H9 (cell line): ENCODE measurements at regions not wholly inside any gene's neighbourhood (a gene's known extent, or its start where the extent isn't known, plus 50 kb on each side); places are given as distances from the start of the nearest gene placed in this dataset.

ENCODE experiments used
- DNase-seq: peaks from one replicate; pipeline ENCODE4 v3.0.0-alpha.2; 2017
- H2AFZ ChIP-seq: one replicate; pipeline ENCODE4 v1.6.1; 2013; ENCODE audit warnings: mild to moderate bottlenecking, low read length, control low read depth, moderate library complexity
- H2AK5ac ChIP-seq: 2 replicates; pipeline ENCODE4 v1.6.1; 2013; ENCODE audit warnings: low read length, control low read depth, mixed read lengths; ENCODE audit not compliant: insufficient read length
- H2BK120ac ChIP-seq: one replicate; pipeline ENCODE4 v1.6.1; 2013; ENCODE audit warnings: low read depth, mild to moderate bottlenecking, low read length, control low read depth, inconsistent platforms; ENCODE audit not compliant: poor library complexity, severe bottlenecking
- H2BK12ac ChIP-seq: 2 replicates; pipeline ENCODE4 v1.6.1; 2013; ENCODE audit warnings: low read length, control low read depth, mixed read lengths, low read depth; ENCODE audit not compliant: insufficient read length
- H2BK15ac ChIP-seq: 2 replicates; pipeline ENCODE4 v1.6.1; 2013; ENCODE audit warnings: low read depth, low read length, control low read depth
- H2BK20ac ChIP-seq: one replicate; pipeline ENCODE4 v1.6.1; 2013; ENCODE audit warnings: low read depth, mild to moderate bottlenecking, low read length, control low read depth, inconsistent platforms; ENCODE audit not compliant: poor library complexity, severe bottlenecking
- H2BK5ac ChIP-seq: 2 replicates; pipeline ENCODE4 v1.6.1; 2013; ENCODE audit warnings: low read length, control low read depth, mixed read lengths; ENCODE audit not compliant: insufficient read length
- H3K14ac ChIP-seq: 2 replicates; pipeline ENCODE4 v1.6.1; 2013; ENCODE audit warnings: low read length, control low read depth; ENCODE audit not compliant: insufficient read depth
- H3K18ac ChIP-seq: 2 replicates; pipeline ENCODE4 v1.6.1; 2013; ENCODE audit warnings: low read depth, mild to moderate bottlenecking, mixed read lengths, low read length, control low read depth; ENCODE audit not compliant: insufficient read length
- H3K23ac ChIP-seq: 2 replicates; pipeline ENCODE4 v1.6.1; 2013; ENCODE audit warnings: low read length, control low read depth, mixed read lengths, low read depth; ENCODE audit not compliant: insufficient read length
- H3K23me2 ChIP-seq: 2 replicates; pipeline ENCODE4 v1.6.1; 2013; ENCODE audit warnings: low read depth, mild to moderate bottlenecking, mixed read lengths, low read length, control low read depth; ENCODE audit not compliant: insufficient read length, poor library complexity, severe bottlenecking
- H3K27ac ChIP-seq: 2 replicates; pipeline ENCODE4 v1.5.1; 2013; ENCODE audit warnings: low read length, control low read depth, mixed read lengths, low read depth; ENCODE audit not compliant: insufficient read length
- H3K27me3 ChIP-seq: 2 replicates; pipeline ENCODE4 v1.6.1; 2013; ENCODE audit warnings: low read length, control low read depth, inconsistent platforms; ENCODE audit not compliant: insufficient read depth
- H3K4ac ChIP-seq: 2 replicates; pipeline ENCODE4 v1.6.1; 2013; ENCODE audit warnings: low read depth, mild to moderate bottlenecking, control low read depth, inconsistent platforms, low read length, moderate library complexity
- H3K4me1 ChIP-seq: 2 replicates; pipeline ENCODE4 v1.6.1; 2013; ENCODE audit warnings: low read length, control low read depth, inconsistent platforms; ENCODE audit not compliant: insufficient read depth
- H3K4me2 ChIP-seq: 2 replicates; pipeline ENCODE4 v1.6.1; 2013; ENCODE audit warnings: low read length, control low read depth, mixed read lengths; ENCODE audit not compliant: insufficient read length, insufficient read depth
- H3K56ac ChIP-seq: 2 replicates; pipeline ENCODE4 v1.6.1; 2013; ENCODE audit warnings: low read depth, mild to moderate bottlenecking, mixed read lengths, low read length, control low read depth; ENCODE audit not compliant: insufficient read length
- H3K79me1 ChIP-seq: 2 replicates; pipeline ENCODE4 v1.6.1; 2013; ENCODE audit warnings: low read depth, mild to moderate bottlenecking, moderate library complexity, low read length, control low read depth, inconsistent platforms; ENCODE audit not compliant: insufficient read depth, poor library complexity, severe bottlenecking
- H3K79me2 ChIP-seq: 2 replicates; pipeline ENCODE4 v1.6.1; 2013; ENCODE audit warnings: low read length, control low read depth, inconsistent platforms; ENCODE audit not compliant: insufficient read depth
- H3K9ac ChIP-seq: 2 replicates; pipeline ENCODE4 v1.6.1; 2013; ENCODE audit warnings: low read length, control low read depth, mixed read lengths; ENCODE audit not compliant: insufficient read length; ENCODE audit errors: extremely low read depth
- H3K9me3 ChIP-seq: one replicate; pipeline ENCODE4 v1.6.1; 2013; ENCODE audit warnings: low read depth, low read length, inconsistent platforms; ENCODE audit not compliant: control insufficient read depth
- H3T11ph ChIP-seq: one replicate; pipeline ENCODE4 v1.6.1; 2013; ENCODE audit warnings: mild to moderate bottlenecking, low read length, control low read depth, inconsistent platforms
- H4K20me1 ChIP-seq: one replicate; pipeline ENCODE4 v1.6.1; 2013; ENCODE audit not compliant: control insufficient read depth, insufficient read length, insufficient read depth
- H4K5ac ChIP-seq: 2 replicates; pipeline ENCODE4 v1.6.1; 2013; ENCODE audit warnings: low read depth, mild to moderate bottlenecking, mixed read lengths, low read length, control low read depth; ENCODE audit not compliant: insufficient read length
- H4K8ac ChIP-seq: replicated peaks from 2 replicates; pipeline ENCODE4 v1.6.1; 2013; ENCODE audit warnings: low read length, control low read depth, mixed read lengths, low read depth; ENCODE audit not compliant: insufficient read length
- H4K91ac ChIP-seq: 2 replicates; pipeline ENCODE4 v1.6.1; 2013; ENCODE audit warnings: low read depth, mild to moderate bottlenecking, moderate library complexity, mixed read lengths, low read length, control low read depth; ENCODE audit not compliant: insufficient read length
- H3K27ac Mint-ChIP-seq, 3 experiments: 2 replicates in 2 of 3; 3 replicates in 1 of 3; pipeline ENCODE4 v1.8.0; 2020 to 2021; ENCODE audit warnings: mixed read lengths in 3 of 3, mild to moderate bottlenecking in 1 of 3, moderate library complexity in 1 of 3
- H3K27me3 Mint-ChIP-seq: 2 replicates; pipeline ENCODE4 v1.8.0; 2021; ENCODE audit warnings: low read depth, mild to moderate bottlenecking, moderate library complexity, mixed read lengths
- H3K36me3 Mint-ChIP-seq, 3 experiments: 2 replicates in 2 of 3; 3 replicates in 1 of 3; pipeline ENCODE4 v1.8.0; 2020 to 2021; ENCODE audit warnings: low read depth in 3 of 3, mixed read lengths in 3 of 3; ENCODE audit not compliant: insufficient read depth in 1 of 3
- H3K4me1 Mint-ChIP-seq, 2 experiments: 2 replicates each; pipeline ENCODE4 v1.8.0; 2020; ENCODE audit warnings: mixed read lengths in 2 of 2
- H3K4me3 Mint-ChIP-seq, 2 experiments: 2 replicates in 1 of 2; 3 replicates in 1 of 2; pipeline ENCODE4 v1.8.0; 2020 to 2021; ENCODE audit warnings: mild to moderate bottlenecking in 2 of 2, mixed read lengths in 2 of 2, moderate library complexity in 1 of 2
- H3K9me3 Mint-ChIP-seq, 2 experiments: 2 replicates in 1 of 2; 3 replicates in 1 of 2; pipeline ENCODE4 v1.8.0; 2020; ENCODE audit warnings: mild to moderate bottlenecking in 2 of 2, mixed read lengths in 2 of 2, moderate library complexity in 1 of 2
- CTCF ChIP-seq: fragments of 200-600 bp; sonication (generic); conservative IDR thresholded peaks from 3 replicates; pipeline ENCODE4 v1.8.0; 2021; ENCODE audit warnings: antibody characterized with exemption, mild to moderate bottlenecking
- WGBS: extraction: QIAGEN DNeasy Blood & Tissue Kit; methylation state at CpG from one replicate; pipeline ENCODE4 v1.1.7; 2013; ENCODE audit warnings: missing lambda C conversion rate, low lambda C conversion rate, mixed read lengths; ENCODE audit not compliant: insufficient read length; ENCODE audit errors: extremely low coverage; 5-methylcytosine and 5-hydroxymethylcytosine counted together

DNA sequence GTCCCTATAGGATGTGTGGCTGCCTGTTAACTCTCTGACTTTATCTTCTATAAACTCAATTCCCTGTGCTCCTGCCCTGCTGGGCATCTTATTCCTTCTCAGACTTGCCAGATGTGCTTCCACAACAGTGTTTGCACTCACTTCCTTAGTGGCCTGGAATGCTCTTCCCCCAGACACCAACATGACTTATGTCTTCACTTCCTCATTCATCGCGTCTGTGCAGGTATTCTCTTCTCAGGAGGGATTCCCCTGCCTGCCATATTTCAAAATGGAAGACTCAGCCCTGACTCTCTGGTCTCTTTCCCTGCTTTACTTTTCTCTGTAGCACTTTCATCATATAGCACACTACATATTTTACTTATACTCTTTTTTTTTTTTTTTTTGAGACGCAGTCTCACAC is 344.0 kb downstream of the CENPC start:
- H2BK20ac ChIP-seq: no peak overlapping the region
- no peak overlapping the region for H3K56ac ChIP-seq
- DNase-seq: no peak
- no peaks in the 10 kb centered on the region for H3K23me2 ChIP-seq
- H2BK15ac ChIP-seq: no peak overlapping the region
- no peaks in the 10 kb centered on the region for H3K27me3 ChIP-seq
- H3K4me3 Mint-ChIP-seq: no peak overlapping the region
- no peaks in the 10 kb centered on the region for H3K4me1 ChIP-seq
- H3K4me2 ChIP-seq: no peak overlapping the region
- H3K9me3 ChIP-seq: no peaks in the 10 kb centered on the region
- TF ChIP-seq CTCF: no peak
- no peak overlapping the region for H3T11ph ChIP-seq
- no peaks in the 10 kb centered on the region for H3K27me3 Mint-ChIP-seq
- no peaks in the 10 kb centered on the region for H3K36me3 Mint-ChIP-seq
- no peak overlapping the region for H3K23ac ChIP-seq
- H3K9ac ChIP-seq: no peak overlapping the region
- no peak overlapping the region for H2BK12ac ChIP-seq
- H3K79me2 ChIP-seq: no peaks in the 10 kb centered on the region
- no CpG with 5 or more reads among the region's 3 CpGs for WGBS
- no peaks in the 10 kb centered on the region for H3K9me3 Mint-ChIP-seq
- no peak overlapping the region for H4K5ac ChIP-seq
- no peak overlapping the region for H3K27ac Mint-ChIP-seq
- no peaks in the 10 kb centered on the region for H4K20me1 ChIP-seq
- H3K4me1 Mint-ChIP-seq: peaks cover 6 to 7% of the 10 kb centered on the region in 2 experiments
- H4K91ac ChIP-seq: no peak overlapping the region
- H2AFZ ChIP-seq: no peak overlapping the region
- no peak overlapping the region for H2AK5ac ChIP-seq
- no peak overlapping the region for H2BK5ac ChIP-seq
- no peak overlapping the region for H3K18ac ChIP-seq
- H4K8ac ChIP-seq: no peak overlapping the region
- no peak overlapping the region for H3K4ac ChIP-seq
- no peaks in the 10 kb centered on the region for H3K79me1 ChIP-seq
- no peak overlapping the region for H3K14ac ChIP-seq
- H3K27ac ChIP-seq: no peak overlapping the region
- no peak overlapping the region for H2BK120ac ChIP-seq
